IMR-90 (cell line): ENCODE measurements at regions not wholly inside any gene's neighbourhood (a gene's known extent, or its start where the extent isn't known, plus 50 kb on each side); places are given as distances from the start of the nearest gene placed in this dataset.

Experiments
- ATAC-seq: fragments of 200-7000 bp; cut with Tn5 transposase; 2 replicates; pipeline ENCODE4 v1.9.1; 2020; ENCODE audit warnings: low read depth, mild to moderate bottlenecking, moderate library complexity
- BruUV-seq: library from RNA; stranded (reverse); fragments of 400-500 nt; replicated peaks from 2 replicates; lab custom pipeline; 2021; lab: Mats Ljungman, UMichigan
- CTCF ChIA-PET: fragments of 300-600 bp; formaldehyde crosslinking; extraction: SDS; loops from one replicate; lab custom pipeline; 2021; ENCODE audit warnings: antibody characterized with exemption; lab: Yijun Ruan, JAX
- POLR2A ChIA-PET: fragments of 300-600 bp; sonication (Branson Sonifier 250); formaldehyde crosslinking; loops from one replicate; lab custom pipeline; 2022; ENCODE audit warnings: antibody characterized with exemption; ENCODE audit not compliant: unreplicated experiment; lab: Charles Lee
- DNase-seq: peaks from one replicate; pipeline ENCODE4 v3.0.0; 2013
- H2AFZ ChIP-seq: replicated peaks from 2 replicates; pipeline ENCODE3; 2013; ENCODE audit warnings: low read length, mild to moderate bottlenecking; ENCODE audit not compliant: poor library complexity
- H2AK5ac ChIP-seq: 2 replicates; pipeline ENCODE4 v1.6.1; 2013; ENCODE audit warnings: low read depth, low read length, inconsistent platforms
- H2AK9ac ChIP-seq: replicated peaks from 2 replicates; pipeline ENCODE3; 2013; ENCODE audit warnings: mild to moderate bottlenecking, low read depth, low read length, moderate library complexity; ENCODE audit not compliant: poor library complexity
- H2BK120ac ChIP-seq: 2 replicates; pipeline ENCODE4 v1.6.1; 2013; ENCODE audit warnings: low read depth, low read length, inconsistent platforms
- H2BK15ac ChIP-seq: 3 replicates; pipeline ENCODE4 v1.6.1; 2013; ENCODE audit warnings: low read depth, low read length, inconsistent platforms
- H2BK20ac ChIP-seq: 2 replicates; pipeline ENCODE4 v1.6.1; 2013; ENCODE audit warnings: low read depth, mild to moderate bottlenecking, inconsistent platforms, low read length, moderate library complexity
- H2BK5ac ChIP-seq: 2 replicates; pipeline ENCODE4 v1.6.1; 2013; ENCODE audit warnings: mild to moderate bottlenecking, low read depth, low read length, inconsistent platforms; ENCODE audit not compliant: poor library complexity, severe bottlenecking
- H3K14ac ChIP-seq: replicated peaks from 2 replicates; pipeline ENCODE4 v1.6.1; 2013; ENCODE audit warnings: low read depth, low read length, inconsistent platforms
- H3K18ac ChIP-seq: 2 replicates; pipeline ENCODE4 v1.6.1; 2013; ENCODE audit warnings: low read depth, low read length, control low read depth
- H3K23ac ChIP-seq: 2 replicates; pipeline ENCODE4 v1.6.1; 2013; ENCODE audit warnings: low read depth, low read length, inconsistent platforms
- H3K27ac ChIP-seq: 2 replicates; pipeline ENCODE4 v1.5.1; 2013; ENCODE audit warnings: mild to moderate bottlenecking, control low read depth, low read length; ENCODE audit not compliant: insufficient read depth
- H3K27me3 ChIP-seq: 2 replicates; pipeline ENCODE4 v1.6.1; 2013; ENCODE audit warnings: low read length; ENCODE audit not compliant: control insufficient read depth, insufficient read depth
- H3K36me3 ChIP-seq: 2 replicates; pipeline ENCODE4 v1.6.1; 2013; ENCODE audit warnings: low read length, mixed read lengths; ENCODE audit not compliant: control insufficient read depth, insufficient read depth
- H3K4ac ChIP-seq: 2 replicates; pipeline ENCODE4 v1.6.1; 2013; ENCODE audit warnings: low read depth, low read length, inconsistent platforms
- H3K4me1 ChIP-seq: 2 replicates; pipeline ENCODE4 v1.6.1; 2013; ENCODE audit warnings: low read length, mixed read lengths; ENCODE audit not compliant: control insufficient read depth, insufficient read depth
- H3K4me2 ChIP-seq: 2 replicates; pipeline ENCODE4 v1.6.1; 2013; ENCODE audit warnings: low read depth, mild to moderate bottlenecking, control low read depth, low read length, moderate library complexity
- H3K4me3 ChIP-seq: 2 replicates; pipeline ENCODE4 v1.5.1; 2013; ENCODE audit warnings: low read depth, mild to moderate bottlenecking, control low read depth, low read length, moderate library complexity; ENCODE audit not compliant: insufficient read depth
- H3K56ac ChIP-seq: 2 replicates; pipeline ENCODE4 v1.6.1; 2013; ENCODE audit warnings: low read length, inconsistent platforms; ENCODE audit not compliant: insufficient read depth; ENCODE audit errors: extremely low read depth
- H3K79me1 ChIP-seq, 2 experiments: 2 replicates each; pipeline ENCODE4 v1.6.1; 2013; ENCODE audit warnings: low read length in 2 of 2, inconsistent platforms in 1 of 2, low read depth in 1 of 2
- H3K9ac ChIP-seq: 2 replicates; pipeline ENCODE4 v1.6.1; 2013; ENCODE audit warnings: low read depth, low read length, control low read depth
- H3K9me1 ChIP-seq: 2 replicates; pipeline ENCODE4 v1.6.1; 2013; ENCODE audit warnings: low read length, inconsistent platforms; ENCODE audit not compliant: insufficient read depth
- H3K9me3 ChIP-seq: 2 replicates; pipeline ENCODE4 v1.6.1; 2013; ENCODE audit warnings: low read length; ENCODE audit not compliant: control insufficient read depth, insufficient read depth
- H4K20me1 ChIP-seq: 2 replicates; pipeline ENCODE4 v1.6.1; 2013; ENCODE audit warnings: low read length, inconsistent platforms; ENCODE audit not compliant: insufficient read depth
- H4K5ac ChIP-seq: 2 replicates; pipeline ENCODE4 v1.6.1; 2013; ENCODE audit warnings: mild to moderate bottlenecking, low read depth, low read length, control low read depth
- H4K8ac ChIP-seq, 2 experiments: 2 replicates each; pipeline ENCODE4 v1.6.1; 2013; ENCODE audit warnings: low read depth in 2 of 2, low read length in 2 of 2, control low read depth in 1 of 2, inconsistent platforms in 1 of 2
- H4K91ac ChIP-seq: 2 replicates; pipeline ENCODE4 v1.6.1; 2013; ENCODE audit warnings: low read depth, low read length, inconsistent platforms; ENCODE audit not compliant: insufficient read depth
- BHLHE40 ChIP-seq: fragments of 150-350 bp; IDR thresholded peaks from 2 replicates; pipeline ENCODE4 v1.6.1; 2016; ENCODE audit warnings: mild to moderate bottlenecking, low read depth, low read length
- CEBPB ChIP-seq: IDR thresholded peaks from 2 replicates; pipeline ENCODE4 v1.6.1; 2012; ENCODE audit warnings: low read depth, low read length, improper control_type of control experiment
- CHD1 ChIP-seq: IDR thresholded peaks from 2 replicates; pipeline ENCODE4 v1.6.1; 2012; ENCODE audit warnings: low read depth, low read length, improper control_type of control experiment
- FOS ChIP-seq: fragments of 150-350 bp; IDR thresholded peaks from 2 replicates; pipeline ENCODE4 v1.6.1; 2016; ENCODE audit warnings: low read depth, low read length
- MAFK ChIP-seq: IDR thresholded peaks from 2 replicates; pipeline ENCODE4 v1.6.1; 2012; ENCODE audit warnings: low read depth, low read length, improper control_type of control experiment
- MAZ ChIP-seq: IDR thresholded peaks from 2 replicates; pipeline ENCODE4 v1.6.1; 2012; ENCODE audit warnings: low read depth, mild to moderate bottlenecking, low read length, improper control_type of control experiment, moderate library complexity, borderline replicate concordance
- MXI1 ChIP-seq: IDR thresholded peaks from 2 replicates; pipeline ENCODE4 v1.6.1; 2012; ENCODE audit warnings: low read depth, mild to moderate bottlenecking, low read length, moderate library complexity, borderline replicate concordance
- NFE2L2 ChIP-seq: fragments of 150-350 bp; IDR thresholded peaks from 2 replicates; pipeline ENCODE4 v1.6.1; 2016; ENCODE audit warnings: low read depth, mild to moderate bottlenecking, low read length
- POLR2A ChIP-seq: IDR thresholded peaks from 2 replicates; pipeline ENCODE4 v1.6.1; 2012; ENCODE audit warnings: mild to moderate bottlenecking, low read depth, low read length
- RAD21 ChIP-seq: IDR thresholded peaks from 2 replicates; pipeline ENCODE4 v1.6.1; 2012; ENCODE audit warnings: low read length, improper control_type of control experiment
- RCOR1 ChIP-seq: IDR thresholded peaks from 2 replicates; pipeline ENCODE4 v1.6.1; 2012; ENCODE audit warnings: mild to moderate bottlenecking, low read length, improper control_type of control experiment; ENCODE audit not compliant: insufficient replicate concordance
- RFX5 ChIP-seq: IDR thresholded peaks from 2 replicates; pipeline ENCODE4 v1.8.0; 2012; ENCODE audit warnings: low read depth, mild to moderate bottlenecking, low read length, moderate library complexity
- SMC3 ChIP-seq: fragments of 150-350 bp; IDR thresholded peaks from 2 replicates; pipeline ENCODE4 v1.6.1; 2016; ENCODE audit warnings: low read depth, mild to moderate bottlenecking, antibody characterized with exemption, low read length, moderate library complexity
- WGBS, 2 experiments: methylation state at CpG; one replicate each; pipeline versions ENCODE4 v1.1.5 to v1.1.7; 2013; ENCODE audit warnings: missing lambda C conversion rate in 2 of 2; ENCODE audit not compliant: insufficient read length in 1 of 2; ENCODE audit errors: extremely low coverage in 2 of 2; 5-methylcytosine and 5-hydroxymethylcytosine counted together
- dilution Hi-C: fragments of 300-500 bp; cut with HindIII; formaldehyde crosslinking; loops from one replicate; pipeline ENCODE4 v1.14.3; 2018; ENCODE audit warnings: low sequenced_read_pairs; ENCODE audit not compliant: unreplicated experiment
- in situ Hi-C: fragments of 300-500 bp; cut with MboI; formaldehyde crosslinking; loops from 3 replicates; pipeline ENCODE4 v1.14.3; 2019; ENCODE audit warnings: low sequenced_read_pairs, inconsistent platforms, mixed read lengths
- intact Hi-C: fragments of 100-400 bp; cut with micrococcal nuclease; formaldehyde crosslinking; loops from 2 replicates; pipeline ENCODE4 v1.10.0; 2022
- TF ChIP-seq, protein P1 (sequence below): conservative IDR thresholded peaks from 2 replicates; pipeline ENCODE4 v1.5.1; 2012; ENCODE audit warnings: mild to moderate bottlenecking, low read depth, low read length, improper control_type of control experiment
- TF ChIP-seq, protein P2 (sequence below): fragments of 150-350 bp; IDR thresholded peaks from 2 replicates; pipeline ENCODE4 v1.6.1; 2017; ENCODE audit warnings: mild to moderate bottlenecking, antibody characterized with exemption, low read length, low read depth
- TF ChIP-seq, protein P3 (sequence below): fragments of 150-350 bp; IDR thresholded peaks from 2 replicates; pipeline ENCODE4 v1.6.1; 2016; ENCODE audit warnings: low read depth, mild to moderate bottlenecking, low read length, moderate library complexity, borderline replicate concordance

DNA sequence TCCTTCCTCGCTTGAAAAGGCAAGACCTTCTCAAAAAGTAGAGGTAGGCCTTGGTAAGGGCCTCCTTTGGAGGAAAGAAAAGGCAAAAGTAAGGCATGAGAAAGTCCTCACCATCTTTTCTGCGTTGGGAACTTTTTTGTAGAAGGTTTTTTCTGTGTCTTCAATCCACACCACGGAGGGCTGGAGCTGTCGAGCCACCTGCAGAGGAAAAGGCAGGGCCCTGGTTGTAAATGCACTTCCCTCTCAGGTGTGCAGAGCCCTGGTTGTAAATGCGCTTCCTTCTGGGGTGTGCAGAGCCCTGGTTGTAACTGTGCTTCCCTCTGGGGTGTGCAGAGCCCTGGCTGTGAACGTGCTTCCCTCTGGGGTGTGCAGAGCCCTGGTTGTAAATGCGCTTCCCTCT is 80.2 kb upstream of the ASB18 start:
- no peak overlapping the region for H4K5ac ChIP-seq
- no peak overlapping the region for H3K27ac ChIP-seq
- ChIA-PET CTCF (no interaction called here), POLR2A (no interaction called here)
- no peaks in the 10 kb centered on the region for H3K9me3 ChIP-seq
- TF ChIP-seq SMC3 (no peak), MAZ (no peak), MAFK (no peak), RCOR1 (no peak), RFX5 (no peak), CHD1 (no peak), CEBPB (no peak), FOS (no peak), BHLHE40 (no peak), NFE2L2 (no peak), MXI1 (no peak), RAD21 (no peak), POLR2A (no peak)
- TF ChIP-seq, protein P1, sequence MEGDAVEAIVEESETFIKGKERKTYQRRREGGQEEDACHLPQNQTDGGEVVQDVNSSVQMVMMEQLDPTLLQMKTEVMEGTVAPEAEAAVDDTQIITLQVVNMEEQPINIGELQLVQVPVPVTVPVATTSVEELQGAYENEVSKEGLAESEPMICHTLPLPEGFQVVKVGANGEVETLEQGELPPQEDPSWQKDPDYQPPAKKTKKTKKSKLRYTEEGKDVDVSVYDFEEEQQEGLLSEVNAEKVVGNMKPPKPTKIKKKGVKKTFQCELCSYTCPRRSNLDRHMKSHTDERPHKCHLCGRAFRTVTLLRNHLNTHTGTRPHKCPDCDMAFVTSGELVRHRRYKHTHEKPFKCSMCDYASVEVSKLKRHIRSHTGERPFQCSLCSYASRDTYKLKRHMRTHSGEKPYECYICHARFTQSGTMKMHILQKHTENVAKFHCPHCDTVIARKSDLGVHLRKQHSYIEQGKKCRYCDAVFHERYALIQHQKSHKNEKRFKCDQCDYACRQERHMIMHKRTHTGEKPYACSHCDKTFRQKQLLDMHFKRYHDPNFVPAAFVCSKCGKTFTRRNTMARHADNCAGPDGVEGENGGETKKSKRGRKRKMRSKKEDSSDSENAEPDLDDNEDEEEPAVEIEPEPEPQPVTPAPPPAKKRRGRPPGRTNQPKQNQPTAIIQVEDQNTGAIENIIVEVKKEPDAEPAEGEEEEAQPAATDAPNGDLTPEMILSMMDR, result no peak
- TF ChIP-seq, protein P2, sequence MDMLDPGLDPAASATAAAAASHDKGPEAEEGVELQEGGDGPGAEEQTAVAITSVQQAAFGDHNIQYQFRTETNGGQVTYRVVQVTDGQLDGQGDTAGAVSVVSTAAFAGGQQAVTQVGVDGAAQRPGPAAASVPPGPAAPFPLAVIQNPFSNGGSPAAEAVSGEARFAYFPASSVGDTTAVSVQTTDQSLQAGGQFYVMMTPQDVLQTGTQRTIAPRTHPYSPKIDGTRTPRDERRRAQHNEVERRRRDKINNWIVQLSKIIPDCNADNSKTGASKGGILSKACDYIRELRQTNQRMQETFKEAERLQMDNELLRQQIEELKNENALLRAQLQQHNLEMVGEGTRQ, result no peak
- TF ChIP-seq, protein P3, sequence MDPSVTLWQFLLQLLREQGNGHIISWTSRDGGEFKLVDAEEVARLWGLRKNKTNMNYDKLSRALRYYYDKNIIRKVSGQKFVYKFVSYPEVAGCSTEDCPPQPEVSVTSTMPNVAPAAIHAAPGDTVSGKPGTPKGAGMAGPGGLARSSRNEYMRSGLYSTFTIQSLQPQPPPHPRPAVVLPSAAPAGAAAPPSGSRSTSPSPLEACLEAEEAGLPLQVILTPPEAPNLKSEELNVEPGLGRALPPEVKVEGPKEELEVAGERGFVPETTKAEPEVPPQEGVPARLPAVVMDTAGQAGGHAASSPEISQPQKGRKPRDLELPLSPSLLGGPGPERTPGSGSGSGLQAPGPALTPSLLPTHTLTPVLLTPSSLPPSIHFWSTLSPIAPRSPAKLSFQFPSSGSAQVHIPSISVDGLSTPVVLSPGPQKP, result no peak
- H3K36me3 ChIP-seq, result no peaks in the 10 kb centered on the region
- ATAC-seq, result no peak
- H3K56ac ChIP-seq, result no peak overlapping the region
- H3K18ac ChIP-seq, result no peak overlapping the region
- no peak overlapping the region for H3K23ac ChIP-seq
- H3K4me2 ChIP-seq, result no peak overlapping the region
- no peak overlapping the region for H3K14ac ChIP-seq
- H2BK20ac ChIP-seq, result no peak overlapping the region
- no CpG with 5 or more reads among the region's 7 CpGs for WGBS, 2 experiments
- in situ Hi-C loops (loop anchor here (10.0 to 25.0 kb wide), 2 partner anchors 710 to 1218 kb away; partner anchors contain the start of gene PRLH), dilution Hi-C loops (no loop called here), intact Hi-C loops (loop anchor here (5.0 kb wide), 1 partner anchor 577 kb away; no protein-coding TSS in a partner anchor)
- H2BK5ac ChIP-seq, result no peak overlapping the region
- no peaks in the 10 kb centered on the region for H3K4me1 ChIP-seq
- no peak overlapping the region for H2AK5ac ChIP-seq
- H3K9ac ChIP-seq, result no peak overlapping the region
- no peaks in the 10 kb centered on the region for H4K20me1 ChIP-seq
- no peaks in the 10 kb centered on the region for H3K79me1 ChIP-seq
- no peak overlapping the region for H2BK120ac ChIP-seq
- H2BK15ac ChIP-seq, result no peak overlapping the region
- H2AK9ac ChIP-seq, result no peak overlapping the region
- no peak for DNase-seq
- no TSS peak for BruUV-seq
- H3K4me3 ChIP-seq, result no peak overlapping the region
- H3K9me1 ChIP-seq, result no peaks in the 10 kb centered on the region
- no peak overlapping the region for H2AFZ ChIP-seq
- peaks cover 8% of the 10 kb centered on the region; the same call in 1 of the 2 replicates for H3K27me3 ChIP-seq
- H4K91ac ChIP-seq, result no peak overlapping the region
- H4K8ac ChIP-seq, result no peak overlapping the region
- no peak overlapping the region for H3K4ac ChIP-seq
